OCI-M1 (cell line): ENCODE measurements at regions not wholly inside any gene's neighbourhood (a gene's known extent, or its start where the extent isn't known, plus 50 kb on each side); places are given as distances from the start of the nearest gene placed in this dataset.
A peak's percentile ranks its signal among the peaks of the same experiment; 100 is the strongest.

Source experiments
- DNase-seq: peaks from one replicate; lab custom pipeline; 2025; lab: John Stamatoyannopoulos, UW

GRCh38 chr5:4319478-4320128, 724.0 kb downstream of the IRX1 start:
- DNase-seq, result no peak

GRCh38 chr5:4330327-4330726, 734.7 kb downstream of the IRX1 start:
- DNase-seq, result no peak

- DNase-seq, result no peak
Measured at GRCh38 chr5:4335078-4335477, 739.4 kb downstream of the IRX1 start.

DNA sequence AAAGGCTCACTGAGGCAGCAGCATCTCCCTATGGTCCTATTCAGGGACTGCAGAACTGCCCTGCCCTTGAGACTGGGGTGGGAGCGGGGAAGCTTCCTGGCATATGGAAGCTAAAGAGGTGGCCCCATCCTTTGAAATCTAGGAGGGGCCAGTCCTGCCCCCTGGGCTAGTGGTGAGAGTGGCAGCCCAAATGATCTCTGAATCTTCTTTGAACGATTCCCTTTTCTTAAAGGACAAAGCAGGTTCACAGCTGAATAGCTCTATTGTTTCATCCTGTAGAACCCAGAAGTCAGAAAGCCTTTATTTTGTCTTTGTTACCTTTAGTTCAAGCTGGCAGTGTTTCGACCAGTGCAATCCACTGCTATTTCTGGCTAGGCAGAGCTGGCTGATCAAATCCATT, 741.9 kb downstream of the IRX1 start:
- no peak for DNase-seq

DNA sequence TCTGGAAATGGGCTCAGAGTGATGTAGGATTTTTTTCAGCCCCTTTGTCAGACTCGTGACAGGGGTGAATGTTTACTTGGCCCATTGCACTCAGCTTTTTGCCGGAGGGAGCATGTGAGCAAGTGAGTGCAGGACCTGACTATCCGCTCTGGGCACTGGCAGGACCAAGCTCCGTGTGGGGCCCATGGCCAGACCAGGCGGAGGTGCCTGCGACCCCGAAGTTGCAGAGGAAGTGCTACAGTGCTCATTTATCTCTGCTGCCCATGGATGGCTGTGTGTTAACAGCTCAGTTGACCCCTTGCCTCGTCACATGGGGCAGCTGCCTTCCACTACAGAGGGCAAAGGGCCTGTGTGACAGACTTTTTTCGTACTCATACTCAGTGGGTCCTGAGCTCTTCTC, 744.3 kb downstream of the IRX1 start:
- DNase-seq, result no peak

GRCh38 chr5:4345850-4346249, 750.2 kb downstream of the IRX1 start:
- DNase-seq, result no peak

- DNase-seq, result no peak
Measured at GRCh38 chr5:4348423-4348822, 752.8 kb downstream of the IRX1 start.

GRCh38 chr5:4348919-4349318, 753.3 kb downstream of the IRX1 start:
- DNase-seq, result no peak

DNA sequence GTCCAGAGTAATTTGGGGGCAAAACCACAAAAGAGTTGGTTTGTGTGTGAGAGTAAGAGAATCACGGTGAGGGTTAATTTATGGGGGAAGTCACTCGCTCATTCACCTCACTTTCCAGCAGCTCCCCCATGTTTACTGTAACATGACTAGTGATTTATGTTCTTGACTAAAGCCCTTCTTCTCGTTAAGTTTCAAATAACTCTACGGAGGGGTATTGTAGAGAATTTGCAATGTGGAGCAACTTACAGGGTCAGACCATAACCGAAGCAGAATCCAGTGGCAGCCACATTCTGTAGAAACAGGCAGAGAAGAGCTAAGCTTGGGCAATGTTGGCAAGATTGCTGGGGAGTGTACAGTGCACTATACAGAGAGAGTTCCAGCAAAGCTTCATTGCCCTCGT, 760.6 kb downstream of the IRX1 start:
- no peak for DNase-seq

- DNase-seq, result no peak
Measured at GRCh38 chr5:4359847-4360246, 764.2 kb downstream of the IRX1 start.

DNA sequence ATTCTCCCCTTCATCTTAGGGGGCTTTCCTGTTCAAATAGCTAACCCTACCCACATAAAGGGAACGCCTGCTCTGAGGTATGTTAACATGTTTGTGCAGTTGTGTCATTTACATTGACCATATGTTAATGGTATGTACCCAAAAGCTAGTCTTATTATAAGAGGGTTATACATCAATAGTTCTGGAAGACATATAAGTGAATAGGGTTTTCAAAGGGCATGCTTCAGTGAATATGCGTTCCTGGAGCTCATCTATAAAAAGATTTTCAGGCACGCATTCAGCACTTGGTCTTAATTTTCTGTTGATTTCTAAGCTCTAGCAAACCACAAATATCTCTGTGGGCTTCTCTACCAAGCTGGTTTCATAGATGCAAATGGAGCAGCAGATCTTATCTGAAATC, 766.1 kb downstream of the IRX1 start:
- DNase-seq, result no peak

- DNase-seq, result no peak
Measured at GRCh38 chr5:4362411-4362810, 766.8 kb downstream of the IRX1 start.

DNA sequence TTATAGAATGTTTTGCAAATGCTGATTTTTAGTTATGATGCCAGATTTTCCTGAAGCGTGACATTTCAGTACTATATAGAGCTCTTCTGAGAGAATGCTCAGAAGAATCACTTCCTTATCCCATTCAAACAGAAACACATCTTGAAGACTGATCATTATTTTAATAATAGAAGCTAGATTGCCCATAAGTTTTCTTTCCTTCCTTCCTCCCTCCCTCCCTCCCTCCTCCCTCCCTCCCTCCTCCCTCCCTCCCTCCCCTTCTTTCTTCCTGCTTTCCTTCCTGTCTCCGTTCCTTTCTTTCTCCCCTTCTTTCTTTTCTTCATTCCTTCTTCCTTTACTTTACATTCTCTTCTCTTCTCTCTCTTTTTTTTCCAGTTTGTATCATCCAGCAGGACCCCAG, 767.4 kb downstream of the IRX1 start:
- DNase-seq, result no peak

DNA sequence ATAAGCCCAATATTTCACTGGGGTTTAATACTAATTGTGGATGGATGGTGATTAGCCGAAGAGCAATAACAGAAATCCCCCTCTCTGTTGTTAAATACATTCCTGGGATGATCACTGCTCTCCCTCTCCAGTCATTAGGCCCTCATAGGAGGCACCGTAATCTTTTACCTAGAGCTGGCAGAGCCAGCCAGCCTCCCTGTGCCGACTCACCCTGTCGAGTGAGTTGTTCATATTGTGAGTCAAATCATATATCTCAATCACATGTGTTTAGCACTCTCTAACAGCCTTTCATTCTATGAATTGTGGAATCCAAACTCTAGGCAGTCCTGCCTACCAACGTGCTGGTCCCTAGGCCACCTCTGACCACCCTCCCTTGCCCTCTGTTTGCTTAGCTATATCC, 771.0 kb downstream of the IRX1 start:
- no peak for DNase-seq

GRCh38 chr5:4370218-4370617, 769.9 kb upstream of the ADAMTS16 start:
- DNase-seq, result no peak

- no peak for DNase-seq
Measured at GRCh38 chr5:4372481-4372880, 767.6 kb upstream of the ADAMTS16 start.

- no peak for DNase-seq
Measured at GRCh38 chr5:4373051-4373820, 766.9 kb upstream of the ADAMTS16 start.

DNA sequence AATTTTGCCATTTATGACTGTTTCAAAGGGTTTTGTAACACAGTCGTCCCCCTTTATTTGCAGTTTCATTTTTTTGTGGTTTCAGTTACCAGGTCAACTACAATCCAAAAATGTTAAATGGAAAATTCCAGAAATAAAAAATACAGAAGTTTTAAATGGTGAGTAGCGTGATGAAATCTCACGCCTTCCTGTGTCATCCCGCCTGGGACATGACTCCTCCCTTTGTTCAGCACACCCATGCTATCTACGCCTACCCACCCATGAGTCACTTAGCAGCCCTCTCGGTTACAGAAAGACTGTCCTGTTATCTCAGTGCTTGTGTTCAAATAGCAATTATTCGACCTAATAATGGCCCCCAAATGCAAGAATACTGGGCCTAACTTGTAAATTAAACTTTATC, 765.3 kb upstream of the ADAMTS16 start:
- DNase-seq, result peak; percentile 12

DNA sequence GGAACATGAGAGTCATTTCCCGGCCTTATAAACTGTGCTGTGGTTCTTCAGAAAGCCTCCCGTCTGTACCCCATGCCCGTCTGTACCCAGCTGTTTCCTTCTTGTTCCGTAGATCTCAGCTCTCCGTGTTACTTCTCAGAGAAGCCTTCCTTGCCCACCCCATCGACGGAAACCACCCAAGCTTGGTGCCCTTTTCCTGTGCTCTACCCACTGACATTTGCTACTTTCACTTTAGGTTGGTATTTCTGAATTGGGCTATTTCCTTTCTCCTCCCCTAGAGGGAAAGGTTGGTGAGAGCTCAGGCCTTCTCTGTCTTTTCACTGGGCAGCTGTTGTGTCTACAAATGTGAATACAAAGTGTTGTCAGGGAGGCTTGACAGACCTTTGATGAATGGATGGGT, 764.5 kb upstream of the ADAMTS16 start:
- DNase-seq, result no peak

- no peak for DNase-seq
Measured at GRCh38 chr5:4383102-4383501, 757.0 kb upstream of the ADAMTS16 start.

DNA sequence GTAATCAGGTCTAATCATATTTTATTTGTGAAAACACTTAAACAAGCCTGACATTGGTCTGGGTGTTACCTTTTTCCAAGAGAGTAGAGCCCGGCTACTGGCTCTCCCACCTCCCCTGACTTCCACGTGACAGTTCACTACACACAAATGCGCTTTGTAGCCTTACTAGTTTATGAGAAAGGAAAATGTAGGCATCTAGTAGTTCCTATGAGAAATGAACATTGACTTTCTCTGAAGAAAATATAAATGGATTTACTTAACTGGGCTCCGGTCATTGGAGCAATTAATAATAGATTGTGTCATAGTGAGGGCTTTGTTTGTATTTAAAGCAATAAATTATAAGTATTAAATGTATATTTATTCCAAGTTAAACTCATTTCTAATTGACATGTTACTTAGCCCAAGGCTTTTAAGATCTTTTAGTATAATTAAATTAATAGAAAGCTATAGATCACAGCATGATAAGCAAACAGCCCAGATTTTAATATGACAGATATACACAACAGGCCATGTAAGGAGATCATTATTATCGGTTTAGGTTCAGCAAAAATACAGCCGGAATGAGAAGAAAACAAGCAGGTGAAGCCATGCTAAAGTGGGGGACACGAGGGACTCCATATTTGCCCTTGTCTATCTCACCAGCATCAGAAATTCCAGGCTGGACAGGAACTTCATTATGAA, 756.5 kb upstream of the ADAMTS16 start:
- no peak for DNase-seq

- no peak for DNase-seq
Measured at GRCh38 chr5:4384649-4385048, 755.5 kb upstream of the ADAMTS16 start.

GRCh38 chr5:4386152-4386551, 754.0 kb upstream of the ADAMTS16 start:
- DNase-seq, result no peak
